GM06990 (cell line): ENCODE measurements at regions not wholly inside any gene's neighbourhood (a gene's known extent, or its start where the extent isn't known, plus 50 kb on each side); places are given as distances from the start of the nearest gene placed in this dataset.

Source experiments
- DNase-seq: peaks from one replicate; pipeline ENCODE4 v3.0.0-alpha.2; 2011; ENCODE audit not compliant: insufficient read length; ENCODE audit errors: extremely low read depth
- H3K27me3 ChIP-seq: replicated peaks from 2 replicates; pipeline ENCODE4 v1.6.0; 2011; ENCODE audit warnings: low read length; ENCODE audit not compliant: control insufficient read depth, insufficient read depth
- H3K36me3 ChIP-seq: 2 replicates; pipeline ENCODE4 v1.5.1; 2011; ENCODE audit warnings: low read length; ENCODE audit not compliant: control insufficient read depth, insufficient read depth
- H3K4me3 ChIP-seq: replicated peaks from 2 replicates; pipeline ENCODE4 v1.5.1; 2011; ENCODE audit warnings: low read depth, mild to moderate bottlenecking, control low read depth, low read length
- TF ChIP-seq, protein P1 (sequence below): IDR thresholded peaks from 2 replicates; pipeline ENCODE4 v1.5.1; 2011; ENCODE audit warnings: low read length, control low read depth, mild to moderate bottlenecking, inconsistent platforms; ENCODE audit not compliant: insufficient read depth, poor library complexity, severe bottlenecking

DNA sequence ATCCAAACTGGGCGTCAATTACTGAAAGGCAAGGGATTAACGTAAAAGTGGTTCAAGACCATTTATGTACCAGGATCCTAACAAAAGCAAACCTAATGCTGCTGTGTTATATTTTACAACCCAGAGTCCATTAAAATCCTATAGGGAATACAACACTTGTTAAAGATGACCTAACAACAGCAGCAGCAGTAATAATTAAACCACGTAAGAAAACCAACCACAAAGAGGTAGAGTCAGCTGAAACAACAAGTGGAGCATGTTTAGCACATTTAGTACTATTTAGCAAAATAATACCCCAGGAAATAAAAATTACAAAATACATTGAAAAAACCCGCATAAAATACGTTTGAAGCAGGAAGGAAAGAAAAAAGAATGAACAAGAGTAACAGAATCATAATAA is 82.1 kb upstream of the AGBL1 start:
- TF ChIP-seq, protein P1, sequence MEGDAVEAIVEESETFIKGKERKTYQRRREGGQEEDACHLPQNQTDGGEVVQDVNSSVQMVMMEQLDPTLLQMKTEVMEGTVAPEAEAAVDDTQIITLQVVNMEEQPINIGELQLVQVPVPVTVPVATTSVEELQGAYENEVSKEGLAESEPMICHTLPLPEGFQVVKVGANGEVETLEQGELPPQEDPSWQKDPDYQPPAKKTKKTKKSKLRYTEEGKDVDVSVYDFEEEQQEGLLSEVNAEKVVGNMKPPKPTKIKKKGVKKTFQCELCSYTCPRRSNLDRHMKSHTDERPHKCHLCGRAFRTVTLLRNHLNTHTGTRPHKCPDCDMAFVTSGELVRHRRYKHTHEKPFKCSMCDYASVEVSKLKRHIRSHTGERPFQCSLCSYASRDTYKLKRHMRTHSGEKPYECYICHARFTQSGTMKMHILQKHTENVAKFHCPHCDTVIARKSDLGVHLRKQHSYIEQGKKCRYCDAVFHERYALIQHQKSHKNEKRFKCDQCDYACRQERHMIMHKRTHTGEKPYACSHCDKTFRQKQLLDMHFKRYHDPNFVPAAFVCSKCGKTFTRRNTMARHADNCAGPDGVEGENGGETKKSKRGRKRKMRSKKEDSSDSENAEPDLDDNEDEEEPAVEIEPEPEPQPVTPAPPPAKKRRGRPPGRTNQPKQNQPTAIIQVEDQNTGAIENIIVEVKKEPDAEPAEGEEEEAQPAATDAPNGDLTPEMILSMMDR: no peak
- DNase-seq: no peak
- Histone ChIP-seq H3K36me3 (no peaks in the 10 kb centered on the region), H3K27me3 (no peaks in the 10 kb centered on the region; the same call in 1 of the 2 replicates), H3K4me3 (no peak overlapping the region)

DNA sequence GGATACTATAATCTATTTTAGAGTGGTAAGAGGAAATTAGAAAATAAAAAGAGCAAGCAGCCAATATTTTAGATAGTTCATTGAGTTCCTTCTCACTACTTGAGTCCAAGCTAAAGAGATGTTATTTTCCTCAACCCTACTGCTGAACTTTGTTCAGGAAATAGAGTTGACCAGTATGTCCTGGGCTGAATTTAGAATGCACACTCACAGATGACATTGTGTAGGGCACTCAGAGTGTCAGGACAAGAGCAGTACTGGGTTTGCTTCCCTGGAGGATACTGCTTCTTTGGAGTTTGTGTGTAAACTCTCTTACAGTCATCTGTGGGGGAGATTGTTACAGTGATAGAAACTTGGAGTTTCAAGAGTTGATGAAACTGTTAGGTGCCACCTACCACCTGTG is 80.0 kb upstream of the AGBL1 start:
- Histone ChIP-seq H3K4me3 (no peak overlapping the region), H3K36me3 (no peaks in the 10 kb centered on the region), H3K27me3 (no peaks in the 10 kb centered on the region)
- DNase-seq: no peak
- TF ChIP-seq, protein P1: no peak

DNA sequence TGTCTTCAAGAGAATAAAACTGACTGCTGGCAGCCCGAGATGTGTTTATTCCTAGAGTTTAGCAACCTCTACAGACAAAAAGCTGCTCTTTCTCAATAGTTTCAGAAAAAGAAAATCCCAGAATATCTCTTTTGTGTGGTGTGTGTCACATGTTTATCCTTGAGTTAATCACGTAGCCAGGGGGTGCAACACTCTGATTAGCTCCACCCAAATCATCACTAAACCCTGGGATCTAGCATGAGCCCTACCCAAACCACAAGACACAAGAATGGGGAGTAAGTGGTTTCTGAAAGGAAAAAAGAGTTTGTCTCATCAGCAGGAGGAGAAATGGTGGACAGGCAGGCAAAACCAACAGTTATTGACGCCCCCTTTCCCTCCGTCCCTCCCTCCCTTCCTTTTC is 78.5 kb upstream of the AGBL1 start:
- DNase-seq: no peak
- no peaks in the 10 kb centered on the region for H3K27me3 ChIP-seq
- no peaks in the 10 kb centered on the region for H3K36me3 ChIP-seq
- TF ChIP-seq, protein P1: no peak
- H3K4me3 ChIP-seq: no peak overlapping the region

DNA sequence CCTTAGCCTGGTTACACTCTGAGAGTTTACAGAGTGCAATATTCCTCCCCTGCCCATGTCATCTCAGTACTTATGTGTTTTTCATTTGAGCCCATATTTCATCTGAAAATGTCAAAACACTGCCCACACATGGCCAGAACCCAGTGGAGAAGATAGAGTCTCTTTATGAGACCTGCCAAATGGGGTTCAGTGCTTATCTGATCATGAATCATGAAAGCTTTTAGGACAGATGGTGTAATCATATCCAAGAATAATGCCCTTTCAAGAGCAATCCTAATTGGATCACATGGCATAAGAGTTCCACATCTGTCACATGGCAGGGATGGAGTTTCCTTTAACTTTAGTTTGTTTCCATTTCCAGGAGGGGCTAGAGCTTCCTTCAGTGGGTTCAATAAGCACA is 77.2 kb upstream of the AGBL1 start:
- Histone ChIP-seq H3K27me3 (no peaks in the 10 kb centered on the region), H3K4me3 (no peak overlapping the region), H3K36me3 (no peaks in the 10 kb centered on the region)
- TF ChIP-seq, protein P1: no peak
- no peak for DNase-seq

DNA sequence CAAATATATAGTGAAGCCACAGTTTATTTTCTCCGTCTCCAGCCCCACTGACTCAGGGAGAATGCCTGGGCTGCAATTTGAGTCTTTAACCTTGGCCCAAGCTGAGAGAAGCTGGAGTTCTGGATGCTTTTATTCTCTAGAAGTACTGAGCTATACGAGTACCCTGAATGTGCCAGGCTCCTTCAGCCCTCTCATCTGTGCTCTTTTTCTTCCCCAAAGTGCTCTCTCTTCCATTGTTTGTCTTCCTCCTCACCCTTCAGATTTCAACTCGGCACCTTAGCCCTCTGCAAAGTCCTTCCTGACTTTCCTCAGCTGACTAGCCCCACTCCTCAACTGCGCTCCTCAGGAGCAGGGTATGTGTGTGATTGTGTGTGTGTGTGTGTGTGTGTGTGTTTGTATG is 75.6 kb upstream of the AGBL1 start:
- H3K36me3 ChIP-seq: no peaks in the 10 kb centered on the region
- no peak overlapping the region for H3K4me3 ChIP-seq
- TF ChIP-seq, protein P1: no peak
- H3K27me3 ChIP-seq: no peaks in the 10 kb centered on the region
- no peak for DNase-seq

DNA sequence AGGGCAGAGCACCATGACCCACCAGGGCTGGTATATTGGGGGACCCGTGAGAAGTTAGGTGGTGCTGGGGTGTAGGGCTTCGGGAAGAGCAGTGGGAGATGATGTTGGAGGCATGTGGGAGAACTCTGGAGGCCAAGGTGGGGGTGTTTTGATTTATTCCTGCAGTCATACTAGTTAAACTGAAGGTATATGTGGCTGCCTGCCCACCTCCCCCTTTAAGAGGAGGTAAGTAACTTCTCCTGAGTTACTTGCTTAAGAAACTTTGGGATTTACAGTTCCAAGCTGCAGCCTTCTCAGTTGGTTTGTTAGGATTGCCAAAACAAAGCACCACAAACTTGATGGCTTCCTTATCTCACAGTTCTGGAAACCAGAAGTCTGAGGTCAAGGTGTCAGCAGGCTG is 73.1 kb upstream of the AGBL1 start:
- Histone ChIP-seq H3K27me3 (no peaks in the 10 kb centered on the region), H3K4me3 (no peak overlapping the region), H3K36me3 (no peaks in the 10 kb centered on the region)
- TF ChIP-seq, protein P1: no peak
- no peak for DNase-seq
